Smooth muscle cell of the brain vasculature (primary cell): ENCODE measurements at regions not wholly inside any gene's neighbourhood (a gene's known extent, or its start where the extent isn't known, plus 50 kb on each side); places are given as distances from the start of the nearest gene placed in this dataset.
"Not testable (repeated sequence)": the region's sequence is repeated elsewhere in the genome, so short reads cannot be mapped to it uniquely, and the experiment has no call there.

Experiments
- DNase-seq: peaks from one replicate; pipeline ENCODE4 v3.0.0-alpha.2; 2012; ENCODE audit warnings: low read depth, low spot score

DNA sequence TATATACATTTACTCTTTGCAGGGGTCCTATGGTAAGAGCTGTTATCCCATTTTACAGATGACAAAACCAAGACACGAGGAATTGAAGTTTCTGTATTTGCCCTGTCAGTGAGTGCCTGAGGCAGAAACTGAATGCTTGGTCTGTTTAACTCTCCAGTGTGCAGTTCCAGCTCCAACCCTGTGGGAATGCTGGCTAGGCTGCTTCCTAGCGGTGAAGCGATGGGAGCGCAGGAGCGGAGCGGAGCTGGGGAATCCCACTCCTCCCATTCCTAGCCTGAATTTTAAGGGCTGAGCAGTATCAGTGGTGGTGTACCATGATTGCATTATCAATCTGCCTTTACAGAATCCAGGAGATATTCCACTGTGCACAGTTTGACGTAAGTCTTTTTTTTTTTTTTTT is 202.3 kb downstream of the LRRC70 start:
- no peak for DNase-seq

DNA sequence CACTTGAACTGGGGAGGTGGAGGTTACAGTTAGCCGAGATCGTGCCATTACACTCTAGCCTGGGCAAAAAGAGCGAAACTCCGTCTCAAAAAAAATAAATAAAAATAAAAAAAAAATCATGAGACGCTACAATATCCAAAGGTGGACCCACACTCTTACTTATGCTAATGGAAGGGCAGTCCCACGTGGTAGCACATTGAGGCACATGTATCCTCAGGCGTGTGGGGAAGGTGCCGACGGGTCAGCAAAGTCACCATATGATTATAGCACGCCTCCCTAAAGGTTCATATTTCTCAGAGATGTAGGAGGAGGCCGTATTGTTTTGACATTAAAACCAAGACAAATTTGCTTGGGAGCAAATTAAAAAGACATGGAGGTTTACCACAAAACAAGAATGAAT is 201.6 kb downstream of the LRRC70 start:
- no peak for DNase-seq

DNA sequence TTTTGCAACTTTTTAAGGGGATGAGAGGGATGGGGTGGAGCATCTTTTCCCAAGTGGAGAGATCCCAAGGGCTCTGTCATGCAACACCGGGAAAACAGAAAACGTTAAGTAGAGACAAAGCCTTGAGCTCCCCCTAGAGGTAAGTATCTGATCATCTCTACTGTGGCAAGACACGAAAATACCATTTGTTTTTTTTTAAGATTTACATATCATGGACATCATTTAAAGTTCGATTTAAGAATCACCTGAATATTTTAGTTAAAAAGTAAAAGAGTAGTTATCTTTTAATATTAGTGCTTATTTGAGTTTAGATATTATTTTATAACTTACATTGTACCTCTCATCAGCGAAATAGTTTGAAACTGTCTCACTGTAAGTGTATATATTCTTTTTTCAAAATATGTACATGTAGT is 200.4 kb downstream of the LRRC70 start:
- DNase-seq = peak; percentile 12

DNA sequence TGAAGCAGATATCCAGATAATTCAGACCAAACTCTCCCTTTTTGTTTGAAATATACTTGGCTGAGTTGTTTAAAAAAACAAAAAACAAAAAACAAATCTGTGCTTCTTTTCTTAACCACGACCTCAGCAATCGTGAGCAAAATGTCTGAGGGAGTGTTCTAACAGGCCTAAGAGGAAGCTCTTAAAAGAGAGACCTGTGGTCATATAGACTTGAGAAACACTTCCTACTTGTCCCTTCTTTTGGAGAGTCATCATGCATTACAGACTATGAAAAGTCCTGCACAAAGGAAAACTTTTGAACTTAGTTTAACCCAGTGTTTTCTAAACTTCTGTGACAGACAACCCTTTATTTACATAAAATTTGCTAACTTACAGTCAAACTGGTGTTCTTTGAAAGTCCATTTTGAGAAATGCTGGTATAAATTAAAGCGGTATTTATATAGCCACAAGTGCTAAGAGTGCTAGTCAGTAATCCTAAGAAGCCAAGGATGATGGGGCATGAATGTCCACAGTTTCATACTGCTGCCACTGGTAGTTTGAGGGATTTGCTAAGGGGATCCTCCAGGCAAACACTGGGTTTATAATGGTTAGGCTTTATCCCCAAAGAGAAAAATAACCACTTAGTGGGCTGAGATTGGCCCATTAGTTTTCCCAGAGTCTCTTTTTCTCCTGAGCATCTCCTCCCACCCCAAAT is 199.8 kb downstream of the LRRC70 start:
- DNase-seq = no peak

DNA sequence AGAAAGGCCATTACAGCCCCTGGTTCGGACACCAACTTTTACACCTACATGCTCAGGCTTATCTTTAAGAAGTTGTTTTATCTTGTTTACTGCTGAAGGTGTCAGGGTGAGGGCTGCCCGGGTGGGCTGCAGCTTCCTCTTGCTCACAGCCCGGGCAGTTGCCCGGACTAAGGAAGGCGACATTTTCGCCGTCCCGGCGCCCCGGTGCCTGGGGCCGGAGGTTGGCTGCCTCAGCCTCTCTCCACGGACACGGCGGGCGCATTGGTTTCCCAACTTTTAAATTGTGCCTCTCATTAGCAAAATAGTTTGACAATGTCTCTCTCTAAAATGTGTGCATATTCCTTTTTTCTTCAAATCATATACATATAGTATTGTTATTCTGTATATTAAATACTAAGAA is 198.5 kb downstream of the LRRC70 start:
- not testable (repeated sequence) for DNase-seq

DNA sequence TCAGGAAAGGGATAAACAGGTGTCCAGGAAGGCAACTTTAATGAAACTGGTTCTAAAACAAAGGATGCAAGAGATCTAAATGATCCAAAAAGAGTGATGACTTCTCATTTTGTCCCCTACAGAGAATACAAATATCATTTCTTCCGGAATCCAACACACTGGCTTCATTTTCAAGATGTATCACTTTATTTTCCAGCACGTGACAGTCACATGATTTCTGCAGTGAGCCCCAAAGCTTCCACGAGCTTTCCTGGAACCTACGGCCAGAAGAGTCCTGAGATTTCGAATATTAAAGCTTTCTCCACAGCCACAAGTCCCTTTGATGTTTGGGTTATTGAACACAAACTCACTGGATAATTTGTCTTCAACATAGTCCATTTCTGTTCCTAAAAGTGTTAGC is 198.0 kb downstream of the LRRC70 start:
- not testable (repeated sequence) for DNase-seq

DNA sequence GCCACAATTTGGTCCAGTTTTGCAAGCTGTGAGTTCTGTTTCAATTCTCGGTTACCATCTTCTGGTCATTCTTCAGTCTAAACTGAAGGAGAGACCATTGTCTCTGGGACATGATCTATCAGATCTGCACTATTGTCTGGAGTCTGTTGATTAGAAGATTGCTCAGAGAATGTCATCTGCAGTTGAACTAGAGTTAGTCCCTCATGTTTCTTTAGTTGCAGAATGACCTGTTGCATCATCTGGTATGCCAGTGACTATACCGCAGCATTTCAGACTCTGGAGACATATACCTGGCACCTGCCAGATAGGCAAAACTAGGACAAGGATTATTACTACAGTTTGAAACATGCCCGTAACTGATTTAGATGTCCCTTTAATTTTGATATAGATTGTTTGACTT is 194.8 kb downstream of the LRRC70 start:
- DNase-seq = no peak

DNA sequence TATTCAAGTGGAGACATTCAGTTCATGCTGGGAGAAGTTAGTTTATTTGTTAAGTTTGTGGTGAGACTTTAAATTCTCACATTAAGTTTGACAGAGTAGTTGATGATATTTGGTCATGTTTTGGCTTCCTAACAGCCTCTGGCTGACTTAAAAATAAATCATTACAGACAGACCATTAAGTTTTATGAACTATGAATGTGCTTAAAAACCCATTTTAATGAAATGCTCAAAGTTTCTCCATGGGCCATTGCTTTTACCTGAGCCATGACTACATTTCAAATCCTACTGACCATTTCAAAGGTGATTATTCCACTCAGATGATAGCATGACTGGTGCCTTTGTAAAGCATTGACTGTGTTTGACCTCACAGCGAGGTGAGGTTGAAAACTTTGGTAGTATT is 192.7 kb downstream of the LRRC70 start:
- DNase-seq = no peak

DNA sequence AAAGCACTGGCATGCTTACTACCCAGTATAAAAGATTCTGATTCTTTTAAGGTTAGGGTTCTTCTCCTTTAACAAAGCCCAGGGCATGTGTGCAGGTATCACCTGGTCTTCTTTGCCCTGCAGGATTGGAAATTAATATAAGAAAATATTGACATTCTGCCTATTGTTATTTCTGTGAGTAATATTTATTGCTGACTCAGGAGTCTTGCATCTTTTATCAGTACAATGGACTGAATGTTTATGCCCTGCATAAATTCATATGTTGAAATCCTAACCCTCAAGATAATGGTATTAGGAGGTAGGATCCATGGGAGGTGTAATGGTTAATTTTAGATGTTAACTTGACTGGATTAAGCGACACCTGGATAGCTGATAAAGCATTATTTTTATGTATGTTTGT is 189.0 kb downstream of the LRRC70 start:
- no peak for DNase-seq

DNA sequence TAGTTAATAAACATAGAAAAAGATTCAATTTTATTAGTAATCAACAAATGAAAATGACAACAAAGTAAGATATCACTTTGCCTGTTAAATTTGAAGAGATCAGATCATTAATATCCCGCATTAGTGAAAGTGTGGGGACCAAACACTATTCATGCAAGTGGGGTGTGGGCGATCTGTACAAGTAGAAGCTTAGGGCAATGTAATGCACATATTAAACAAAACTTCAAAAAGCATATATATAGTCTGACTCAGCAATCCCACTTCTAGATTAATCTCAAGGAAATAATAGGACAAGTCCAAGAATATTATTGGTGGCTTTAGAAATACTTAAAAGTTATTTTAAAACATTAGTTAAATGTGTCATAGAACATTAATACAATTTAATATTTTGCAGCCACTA is 188.5 kb downstream of the LRRC70 start:
- DNase-seq = no peak

DNA sequence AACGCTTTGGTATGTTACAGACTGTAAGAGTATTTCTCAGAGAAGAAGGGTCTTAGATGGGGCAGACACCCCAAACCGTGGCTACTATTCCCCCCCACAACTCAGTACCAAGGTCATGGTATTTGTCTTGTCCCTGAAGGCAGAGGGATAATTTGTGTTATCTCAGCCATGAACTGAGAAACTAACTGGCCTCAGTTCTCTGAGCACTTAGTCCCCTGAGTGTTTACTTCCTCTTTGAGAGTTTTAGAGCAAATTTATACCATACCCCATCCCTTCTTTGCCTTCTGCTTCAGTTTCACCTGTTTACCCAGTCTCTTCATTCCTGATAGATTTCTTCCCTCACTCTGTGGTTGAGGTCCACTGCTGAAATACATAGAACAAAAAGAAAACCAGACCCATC is 183.9 kb downstream of the LRRC70 start:
- no peak for DNase-seq

DNA sequence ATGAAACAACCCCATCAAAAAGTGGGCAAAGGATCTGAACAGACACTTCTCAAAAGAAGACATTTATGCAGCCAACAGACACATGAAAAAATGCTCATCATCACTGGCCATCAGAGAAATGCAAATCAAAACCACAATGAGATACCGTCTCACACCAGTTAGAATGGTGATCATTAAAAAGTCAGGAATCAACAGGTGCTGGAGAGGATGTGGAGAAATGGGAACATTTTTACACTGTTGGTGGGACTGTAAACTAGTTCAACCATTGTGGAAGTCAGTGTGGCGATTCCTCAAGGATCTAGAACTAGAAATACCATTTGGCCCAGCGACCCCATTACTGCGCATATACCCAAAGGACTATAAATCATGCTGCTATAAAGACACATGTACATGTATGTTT is 179.1 kb downstream of the LRRC70 start:
- DNase-seq = not testable (repeated sequence)

DNA sequence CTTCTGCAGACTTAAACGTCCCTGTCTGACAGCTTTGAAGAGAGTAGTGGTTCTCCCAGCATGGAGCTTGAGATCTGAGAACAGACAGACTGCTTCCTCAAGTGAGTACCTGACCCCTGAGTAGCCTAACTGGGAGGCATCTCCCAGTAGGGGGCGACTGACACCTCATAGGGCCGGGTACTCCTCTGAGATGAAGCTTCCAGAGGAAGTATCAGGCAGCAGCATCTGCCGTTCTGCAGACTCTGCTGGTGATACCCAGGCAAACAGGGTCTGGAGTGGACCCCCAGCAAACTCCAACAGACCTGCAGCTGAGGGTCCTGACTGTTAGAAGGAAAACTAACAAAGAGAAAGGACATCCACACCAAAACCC is 174.4 kb downstream of the LRRC70 start:
- not testable (repeated sequence) for DNase-seq

DNA sequence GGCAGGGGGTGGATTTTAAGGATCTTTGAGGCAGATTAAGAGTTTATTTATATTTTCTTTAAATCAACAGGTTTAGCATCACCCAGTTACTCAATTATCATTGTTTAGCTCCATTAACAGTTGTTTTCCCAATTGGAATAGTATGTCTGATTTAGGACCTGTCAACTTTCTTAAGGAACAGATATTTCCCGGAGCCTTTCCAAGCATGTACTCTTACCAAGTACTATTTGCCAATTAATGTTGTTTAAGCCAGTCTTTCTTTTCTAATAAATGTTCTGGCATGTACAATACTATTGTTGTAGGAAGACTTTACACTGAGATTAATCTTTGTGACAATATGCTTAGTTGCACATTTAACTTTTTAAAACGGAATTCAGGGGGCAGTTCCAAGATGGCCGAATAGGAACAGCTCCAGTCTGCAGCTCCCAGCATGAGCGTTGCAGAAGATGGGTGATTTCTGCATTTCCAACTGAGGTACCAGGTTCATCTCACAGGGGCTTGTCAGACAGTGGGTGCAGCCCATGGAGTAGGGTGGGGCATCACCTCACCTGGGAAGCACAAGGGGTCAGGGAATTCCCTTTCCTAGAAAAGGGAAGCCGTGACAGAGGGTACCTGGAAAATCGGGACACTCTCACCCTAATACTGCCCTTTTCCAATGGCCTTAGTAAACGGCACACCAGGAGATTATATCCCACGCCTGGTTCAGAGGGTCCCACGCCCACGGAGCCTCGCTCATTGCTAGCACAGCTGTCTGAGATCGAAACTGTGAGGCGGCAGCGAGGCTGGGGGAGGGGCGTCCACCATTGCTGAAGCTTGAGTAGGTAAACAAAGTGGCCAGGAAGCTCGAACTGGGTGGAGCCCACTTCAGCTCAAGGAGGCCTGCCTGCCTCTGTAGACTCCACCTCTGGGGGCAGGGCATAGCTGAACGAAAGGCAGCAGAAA is 173.7 kb downstream of the LRRC70 start:
- not testable (repeated sequence) for DNase-seq

DNA sequence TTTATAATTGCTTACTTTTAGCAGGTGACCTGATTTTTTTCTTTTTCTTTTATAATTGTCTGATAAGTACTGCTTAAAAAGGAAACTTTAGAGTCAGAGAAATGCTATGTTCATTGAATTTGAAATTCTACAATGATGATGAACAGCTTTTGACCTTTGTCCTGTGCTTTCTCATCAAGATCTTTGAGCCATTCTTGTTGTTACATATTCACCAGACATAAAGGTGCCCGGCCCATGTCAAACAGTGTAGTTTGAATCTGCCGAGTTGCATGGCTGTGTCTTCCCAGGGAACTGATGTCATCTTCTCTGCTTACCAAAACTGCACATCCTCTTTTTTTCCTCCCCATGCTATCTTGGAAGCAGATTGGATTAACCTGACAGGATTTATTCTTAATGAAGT is 163.6 kb downstream of the LRRC70 start:
- no peak for DNase-seq

DNA sequence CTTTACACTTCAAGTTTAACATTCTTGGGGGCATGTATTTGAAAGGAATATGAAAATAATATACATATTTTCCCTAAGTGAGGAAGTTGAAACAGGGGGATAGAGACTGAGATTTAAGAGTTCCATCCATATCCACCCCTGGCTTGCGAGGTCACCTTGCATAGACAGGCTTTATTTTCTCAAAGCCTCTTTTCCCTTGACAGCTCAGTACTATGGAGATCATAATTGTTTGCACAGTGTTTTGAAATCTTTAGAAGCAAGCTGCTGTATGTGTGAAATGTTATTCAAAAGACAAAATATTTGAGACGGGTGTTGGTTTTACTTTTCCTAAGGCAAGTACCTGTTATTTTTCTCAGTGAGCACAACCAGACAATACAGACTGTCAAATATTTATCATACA is 163.1 kb downstream of the LRRC70 start:
- DNase-seq = no peak

DNA sequence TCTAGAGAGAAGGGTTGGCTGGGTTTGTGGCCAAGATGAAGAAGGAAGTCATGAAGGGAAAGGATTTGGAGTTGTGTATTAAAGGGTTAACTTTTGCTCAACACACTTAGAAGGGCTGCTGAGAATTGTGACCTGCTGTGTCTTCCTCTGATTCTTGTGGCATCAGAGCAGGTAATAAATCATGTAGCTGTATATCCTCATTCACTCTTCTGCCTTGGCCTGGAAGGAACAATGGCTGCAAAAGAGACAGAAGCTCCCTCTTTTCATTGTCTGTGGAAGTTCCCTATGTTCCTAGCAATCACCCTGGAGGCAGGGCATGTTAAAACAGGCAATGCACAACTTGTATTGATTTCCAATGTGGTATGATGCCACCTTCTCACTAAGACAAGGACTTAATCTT is 159.1 kb downstream of the LRRC70 start:
- DNase-seq = no peak

DNA sequence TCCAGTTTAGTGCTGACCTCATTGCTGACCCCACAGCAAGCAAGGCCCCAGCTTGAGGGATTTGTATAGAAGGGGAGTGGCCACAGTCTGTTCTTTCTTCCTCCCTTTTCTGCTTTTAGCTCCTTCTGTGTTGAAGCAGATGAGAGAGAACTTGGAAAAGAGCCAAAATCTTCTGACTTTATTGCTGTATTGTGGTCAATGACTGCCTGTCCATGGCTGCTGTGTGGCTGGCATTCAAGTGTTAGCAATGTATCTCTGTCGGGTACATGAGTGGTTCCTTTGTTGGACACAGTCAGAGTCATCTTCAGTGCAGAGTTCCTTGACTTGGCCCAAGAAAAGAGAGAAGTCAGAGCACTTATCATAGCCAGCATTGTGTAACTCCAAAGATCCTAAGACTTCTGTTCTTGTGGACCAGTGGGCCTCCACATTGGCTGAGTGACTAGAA is 154.1 kb downstream of the LRRC70 start:
- DNase-seq = no peak

DNA sequence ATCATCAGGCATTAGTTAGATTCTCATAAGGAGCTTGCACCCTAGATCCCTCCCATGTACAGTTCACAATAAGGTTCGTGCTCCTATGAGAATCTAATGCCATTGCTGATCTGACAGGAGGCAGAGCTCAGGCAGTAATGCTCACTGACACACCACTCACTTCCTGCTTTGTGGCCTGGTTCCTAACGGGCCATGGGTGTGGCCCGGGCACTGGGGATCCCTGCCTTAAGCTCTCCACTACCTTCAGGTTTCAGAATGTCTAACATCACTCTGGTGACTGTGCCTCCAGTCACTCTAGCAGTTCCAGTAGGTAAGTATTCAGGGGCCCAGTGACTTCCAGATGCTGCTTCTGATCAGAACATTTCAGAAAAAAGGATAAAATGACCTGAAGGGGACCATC is 152.4 kb downstream of the LRRC70 start:
- no peak for DNase-seq

DNA sequence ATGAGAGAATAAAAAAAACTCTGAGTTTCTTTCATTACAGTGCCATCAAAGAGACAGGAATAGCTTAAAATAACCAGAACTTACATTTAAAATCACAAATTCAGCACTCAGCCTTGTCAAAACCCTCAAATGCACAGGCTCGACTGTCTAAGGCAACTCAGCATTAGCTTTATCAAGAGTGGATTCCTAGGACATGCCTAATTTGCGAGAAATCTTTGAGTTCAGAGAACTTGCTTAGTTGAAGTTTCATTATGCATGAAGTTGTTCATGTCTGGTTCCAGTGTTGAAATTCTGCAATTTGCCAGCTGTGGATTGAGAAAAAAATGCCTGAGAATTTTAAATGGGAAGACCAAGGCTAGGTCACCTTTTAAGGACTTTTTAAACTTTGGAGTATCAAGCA is 151.1 kb downstream of the LRRC70 start:
- DNase-seq = no peak

DNA sequence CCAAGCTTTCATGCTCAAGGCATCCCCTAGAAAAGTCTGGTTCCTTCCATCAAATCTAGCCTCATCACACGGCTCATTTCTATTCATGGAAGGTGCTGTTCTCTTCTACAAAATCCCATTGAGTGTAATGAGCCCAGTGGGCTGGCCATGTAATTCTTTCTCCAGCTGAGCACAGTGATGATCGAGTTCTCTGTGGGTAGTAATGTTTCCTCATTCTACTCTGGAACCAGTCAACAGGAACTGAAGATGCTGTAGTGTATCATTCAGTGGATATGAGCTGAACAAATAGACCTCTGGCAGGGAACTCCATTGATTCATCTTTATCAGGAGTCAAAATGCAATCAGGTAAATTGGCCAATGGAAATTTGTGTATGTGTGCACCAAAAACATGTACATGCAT is 149.2 kb downstream of the LRRC70 start:
- DNase-seq = no peak

DNA sequence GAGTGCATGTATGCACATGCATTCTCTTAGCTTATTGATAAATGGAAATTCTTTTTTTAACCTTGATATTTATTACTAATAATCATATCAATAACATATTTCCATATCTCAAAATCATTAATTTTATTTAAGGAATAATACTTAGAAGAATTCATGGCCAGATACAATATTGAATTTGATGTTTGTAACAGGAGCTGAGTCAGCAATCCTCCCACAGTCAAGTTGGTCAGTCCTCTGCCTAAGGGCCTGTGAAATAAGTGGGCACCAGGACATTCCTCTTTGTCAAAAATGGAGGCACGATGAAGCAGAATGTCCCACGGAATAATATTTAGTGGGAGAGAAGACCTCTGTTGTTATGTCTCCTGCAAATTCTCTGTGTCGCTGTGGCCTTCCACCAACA is 148.6 kb downstream of the LRRC70 start:
- DNase-seq = no peak

DNA sequence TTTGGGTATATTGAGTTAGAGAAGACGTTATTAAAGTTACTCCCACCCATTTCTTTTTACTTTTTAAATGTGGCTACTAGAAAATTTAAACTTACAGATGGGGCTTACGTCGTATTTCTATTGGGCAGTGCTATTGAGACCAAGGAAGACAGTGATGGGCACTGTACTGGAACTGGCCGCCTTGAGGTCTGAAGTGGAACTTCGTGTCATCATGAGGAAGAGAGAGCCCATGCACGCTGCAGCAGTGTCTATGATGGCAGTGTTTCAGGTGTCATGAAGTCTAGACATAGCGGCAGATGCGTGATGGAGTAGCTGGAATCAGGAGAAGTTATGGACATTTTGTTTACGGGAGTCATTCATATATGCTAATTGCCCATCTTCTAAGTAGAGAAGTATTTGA is 143.7 kb downstream of the LRRC70 start:
- DNase-seq = no peak
